ENCODE measurements at regions not wholly inside any gene's neighbourhood (a gene's known extent, or its start where the extent isn't known, plus 50 kb on each side); places are given as distances from the start of the nearest gene placed in this dataset.

DNA sequence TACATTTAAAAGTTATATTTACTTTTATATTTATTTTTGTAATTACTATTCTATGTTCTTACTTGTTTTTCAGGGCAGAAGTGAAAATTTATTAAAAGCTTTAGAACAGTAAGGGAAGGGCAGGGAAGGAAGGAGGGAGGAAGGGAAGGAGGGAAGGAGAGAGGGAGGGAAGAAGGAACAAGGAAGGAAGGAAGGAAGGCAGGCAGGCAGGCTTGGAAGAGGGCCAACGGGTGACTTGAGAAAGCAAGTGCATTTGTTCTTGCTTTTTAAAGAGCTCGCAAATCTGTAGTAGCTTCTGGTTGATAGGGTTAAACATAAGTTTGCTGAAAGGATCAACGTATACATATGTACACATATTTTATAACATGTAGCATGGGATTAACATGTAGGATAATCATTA, 725.3 kb upstream of the FZD8 start:
- Histone ChIP-seq H3K27me3 (ENCODE audit: insufficient read depth, low read length) (no peaks in the 10 kb centered on the region), H3K79me2 (ENCODE audit: insufficient read depth, low read length) (no peaks in the 10 kb centered on the region), H4K20me1 (ENCODE audit: insufficient read depth) (no peaks in the 10 kb centered on the region), H3K36me3 (ENCODE audit: control insufficient read depth in 1 of 2, insufficient read depth in 2 of 2, low read length in 2 of 2) (no peaks in the 10 kb centered on the region), H3K9ac (ENCODE audit: low read length) (no peak overlapping the region), H3K4me2 (ENCODE audit: low read length) (no peak overlapping the region), H3K9me3 (ENCODE audit: control insufficient read depth in 1 of 2, insufficient read depth in 1 of 2, low read depth in 1 of 2, low read length in 2 of 2) (peaks cover 2 to 25% of the 10 kb centered on the region in 2 experiments; a peak in 2 of 4 replicates), H3K4me1 (ENCODE audit: control insufficient read depth in 1 of 2, insufficient read depth in 2 of 2, low read length in 2 of 2) (no peaks in the 10 kb centered on the region), H3K9me2 (ENCODE audit: insufficient read depth) (no peaks in the 10 kb centered on the region), H3K27ac (ENCODE audit: low read depth, low read length) (no peak overlapping the region), H2AFZ (ENCODE audit: low read depth, low read length, poor library complexity, severe bottlenecking) (no peak overlapping the region), H3K4me3 (replicated peaks in 1 of 2; ENCODE audit: low read depth in 1 of 2, low read length in 2 of 2) (no peak overlapping the region)
- ChIA-PET POLR2A (no interaction called here), RAD21 (ENCODE audit: low non-redundant PET in 1 of 2, low total read pairs in 2 of 2, uncharacterized antibody in 2 of 2, unreplicated experiment in 2 of 2) (no interaction called here), CTCF (no interaction called here)
- ATAC-seq (no peak), DNase-seq (ENCODE audit: low read depth, low spot score) (no peak)
- intact Hi-C loops (cut with micrococcal nuclease) = no loop called here
- BruUV-seq (replicated peaks) = no TSS peak
- no peak for TF ChIP-seq POLR2A (IDR thresholded peaks at IDR 0.05; ENCODE audit: borderline replicate concordance, extremely low read depth, insufficient read depth, insufficient read length)
- TF ChIP-seq RAD21 (IDR thresholded peaks at IDR 0.05; ENCODE audit: low read depth) = no peak
- TF ChIP-seq, protein P1, sequence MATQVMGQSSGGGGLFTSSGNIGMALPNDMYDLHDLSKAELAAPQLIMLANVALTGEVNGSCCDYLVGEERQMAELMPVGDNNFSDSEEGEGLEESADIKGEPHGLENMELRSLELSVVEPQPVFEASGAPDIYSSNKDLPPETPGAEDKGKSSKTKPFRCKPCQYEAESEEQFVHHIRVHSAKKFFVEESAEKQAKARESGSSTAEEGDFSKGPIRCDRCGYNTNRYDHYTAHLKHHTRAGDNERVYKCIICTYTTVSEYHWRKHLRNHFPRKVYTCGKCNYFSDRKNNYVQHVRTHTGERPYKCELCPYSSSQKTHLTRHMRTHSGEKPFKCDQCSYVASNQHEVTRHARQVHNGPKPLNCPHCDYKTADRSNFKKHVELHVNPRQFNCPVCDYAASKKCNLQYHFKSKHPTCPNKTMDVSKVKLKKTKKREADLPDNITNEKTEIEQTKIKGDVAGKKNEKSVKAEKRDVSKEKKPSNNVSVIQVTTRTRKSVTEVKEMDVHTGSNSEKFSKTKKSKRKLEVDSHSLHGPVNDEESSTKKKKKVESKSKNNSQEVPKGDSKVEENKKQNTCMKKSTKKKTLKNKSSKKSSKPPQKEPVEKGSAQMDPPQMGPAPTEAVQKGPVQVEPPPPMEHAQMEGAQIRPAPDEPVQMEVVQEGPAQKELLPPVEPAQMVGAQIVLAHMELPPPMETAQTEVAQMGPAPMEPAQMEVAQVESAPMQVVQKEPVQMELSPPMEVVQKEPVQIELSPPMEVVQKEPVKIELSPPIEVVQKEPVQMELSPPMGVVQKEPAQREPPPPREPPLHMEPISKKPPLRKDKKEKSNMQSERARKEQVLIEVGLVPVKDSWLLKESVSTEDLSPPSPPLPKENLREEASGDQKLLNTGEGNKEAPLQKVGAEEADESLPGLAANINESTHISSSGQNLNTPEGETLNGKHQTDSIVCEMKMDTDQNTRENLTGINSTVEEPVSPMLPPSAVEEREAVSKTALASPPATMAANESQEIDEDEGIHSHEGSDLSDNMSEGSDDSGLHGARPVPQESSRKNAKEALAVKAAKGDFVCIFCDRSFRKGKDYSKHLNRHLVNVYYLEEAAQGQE (IDR thresholded peaks at IDR 0.05; ENCODE audit: low read depth) = no peak
- TF ChIP-seq CEBPB (IDR thresholded peaks at IDR 0.05; ENCODE audit: low read depth) = no peak
- TF ChIP-seq JUND (IDR thresholded peaks at IDR 0.05) = no peak
- TF ChIP-seq, protein P2, sequence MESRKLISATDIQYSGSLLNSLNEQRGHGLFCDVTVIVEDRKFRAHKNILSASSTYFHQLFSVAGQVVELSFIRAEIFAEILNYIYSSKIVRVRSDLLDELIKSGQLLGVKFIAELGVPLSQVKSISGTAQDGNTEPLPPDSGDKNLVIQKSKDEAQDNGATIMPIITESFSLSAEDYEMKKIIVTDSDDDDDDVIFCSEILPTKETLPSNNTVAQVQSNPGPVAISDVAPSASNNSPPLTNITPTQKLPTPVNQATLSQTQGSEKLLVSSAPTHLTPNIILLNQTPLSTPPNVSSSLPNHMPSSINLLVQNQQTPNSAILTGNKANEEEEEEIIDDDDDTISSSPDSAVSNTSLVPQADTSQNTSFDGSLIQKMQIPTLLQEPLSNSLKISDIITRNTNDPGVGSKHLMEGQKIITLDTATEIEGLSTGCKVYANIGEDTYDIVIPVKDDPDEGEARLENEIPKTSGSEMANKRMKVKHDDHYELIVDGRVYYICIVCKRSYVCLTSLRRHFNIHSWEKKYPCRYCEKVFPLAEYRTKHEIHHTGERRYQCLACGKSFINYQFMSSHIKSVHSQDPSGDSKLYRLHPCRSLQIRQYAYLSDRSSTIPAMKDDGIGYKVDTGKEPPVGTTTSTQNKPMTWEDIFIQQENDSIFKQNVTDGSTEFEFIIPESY (IDR thresholded peaks at IDR 0.05; ENCODE audit: extremely low read depth, insufficient replicate concordance, low read length) = no peak
- no peak for TF ChIP-seq SRF (IDR thresholded peaks at IDR 0.05; ENCODE audit: low read depth)
- no peak for TF ChIP-seq ZNF274 (IDR thresholded peaks at IDR 0.05; ENCODE audit: low read depth, low read length)
- TF ChIP-seq SP1 (IDR thresholded peaks at IDR 0.05; ENCODE audit: low read depth) = no peak
- TF ChIP-seq EZH2 (IDR thresholded peaks at IDR 0.05) = no peak
- no peak for TF ChIP-seq FOSL1 (IDR thresholded peaks at IDR 0.05; ENCODE audit: low read depth)
- TF ChIP-seq YY1 (IDR thresholded peaks at IDR 0.05; ENCODE audit: extremely low read depth, insufficient replicate concordance, low read depth, low read length) = no peak
